NCI-H1105 treated with DMSO at 0.1 percent for 48 hours (cell line): ENCODE measurements at regions not wholly inside any gene's neighbourhood (a gene's known extent, or its start where the extent isn't known, plus 50 kb on each side); places are given as distances from the start of the nearest gene placed in this dataset.
"Not testable (repeated sequence)": the region's sequence is repeated elsewhere in the genome, so short reads cannot be mapped to it uniquely, and the experiment has no call there.

Source experiments
- DNase-seq: peaks from one replicate; lab custom pipeline; 2025; lab: John Stamatoyannopoulos, UW

GRCh38 chr1:176396604-176397395 lies 66.2 kb upstream of the PAPPA2 start:
- DNase-seq: not testable (repeated sequence)

GRCh38 chr1:176391621-176392020 lies 71.4 kb upstream of the PAPPA2 start:
- no peak for DNase-seq

GRCh38 chr1:176384841-176385240 lies 78.1 kb upstream of the PAPPA2 start:
- DNase-seq: no peak

- DNase-seq: no peak
These were observed 80.8 kb upstream of the PAPPA2 start for GRCh38 chr1:176382163-176382562.

- no peak for DNase-seq
These were observed 83.2 kb upstream of the PAPPA2 start for GRCh38 chr1:176379626-176380339.

GRCh38 chr1:176374967-176375569 lies 87.9 kb upstream of the PAPPA2 start:
- peak; percentile 48 for DNase-seq

GRCh38 chr1:176364236-176364905 lies 98.6 kb upstream of the PAPPA2 start:
- no peak for DNase-seq

- DNase-seq: not testable (repeated sequence)
These were observed 113.8 kb upstream of the PAPPA2 start for GRCh38 chr1:176349135-176349715.

GRCh38 chr1:176341656-176342055 lies 121.3 kb upstream of the PAPPA2 start:
- DNase-seq: no peak

- DNase-seq: no peak
These were observed 124.1 kb upstream of the PAPPA2 start for GRCh38 chr1:176338877-176339276.

GRCh38 chr1:176330782-176331181 lies 123.7 kb upstream of the COP1 start:
- no peak for DNase-seq

- no peak for DNase-seq
These were observed 118.6 kb upstream of the COP1 start for GRCh38 chr1:176325664-176326063.

- DNase-seq: no peak
These were observed 116.4 kb upstream of the COP1 start for GRCh38 chr1:176323472-176323871.

GRCh38 chr1:176315519-176316220 lies 108.6 kb upstream of the COP1 start:
- DNase-seq: no peak

- DNase-seq: not testable (repeated sequence)
These were observed 89.5 kb upstream of the COP1 start for GRCh38 chr1:176296602-176297001.

- DNase-seq: no peak
These were observed 78.9 kb upstream of the COP1 start for GRCh38 chr1:176285996-176286395.

GRCh38 chr1:176271572-176271971 lies 64.5 kb upstream of the COP1 start:
- no peak for DNase-seq
